ENCODE measurements at regions not wholly inside any gene's neighbourhood (a gene's known extent, or its start where the extent isn't known, plus 50 kb on each side); places are given as distances from the start of the nearest gene placed in this dataset.

GRCh38 chr5:67639313-67639712, 442.7 kb upstream of the CD180 start:
- TF ChIP-seq POLR2AphosphoS5 (IDR thresholded peaks at IDR 0.05; ENCODE audit: low read depth, low read length), result no peak
- TF ChIP-seq FOXP2 (optimal IDR thresholded peaks at IDR 0.05; ENCODE audit: borderline replicate concordance, extremely low read depth, extremely low read length, insufficient read depth), result no peak
- TF ChIP-seq SIN3A (IDR thresholded peaks at IDR 0.05; ENCODE audit: borderline replicate concordance, insufficient read depth, low read length), result no peak
- no peak for TF ChIP-seq REST (IDR thresholded peaks at IDR 0.05; ENCODE audit: insufficient read depth in 1 of 2, low read depth in 2 of 2, low read length in 2 of 2)
- no peak for TF ChIP-seq TAF1 (IDR thresholded peaks at IDR 0.05; ENCODE audit: borderline replicate concordance, insufficient read depth, low read length)

GRCh38 chr5:67636850-67637524, 440.4 kb upstream of the CD180 start:
- TF ChIP-seq FOXP2 (optimal IDR thresholded peaks at IDR 0.05; ENCODE audit: borderline replicate concordance, extremely low read depth, extremely low read length, insufficient read depth), result no peak
- TF ChIP-seq POLR2AphosphoS5 (IDR thresholded peaks at IDR 0.05; ENCODE audit: low read depth, low read length), result no peak
- no peak for TF ChIP-seq SIN3A (IDR thresholded peaks at IDR 0.05; ENCODE audit: borderline replicate concordance, insufficient read depth, low read length)
- TF ChIP-seq REST (IDR thresholded peaks at IDR 0.05; ENCODE audit: insufficient read depth in 1 of 2, low read depth in 2 of 2, low read length in 2 of 2), result no peak
- TF ChIP-seq TAF1 (IDR thresholded peaks at IDR 0.05; ENCODE audit: borderline replicate concordance, insufficient read depth, low read length), result no peak

GRCh38 chr5:67636091-67636490, 439.5 kb upstream of the CD180 start:
- no peak for TF ChIP-seq REST (IDR thresholded peaks at IDR 0.05; ENCODE audit: insufficient read depth in 1 of 2, low read depth in 2 of 2, low read length in 2 of 2)
- TF ChIP-seq SIN3A (IDR thresholded peaks at IDR 0.05; ENCODE audit: borderline replicate concordance, insufficient read depth, low read length), result no peak
- no peak for TF ChIP-seq POLR2AphosphoS5 (IDR thresholded peaks at IDR 0.05; ENCODE audit: low read depth, low read length)
- no peak for TF ChIP-seq FOXP2 (optimal IDR thresholded peaks at IDR 0.05; ENCODE audit: borderline replicate concordance, extremely low read depth, extremely low read length, insufficient read depth)
- TF ChIP-seq TAF1 (IDR thresholded peaks at IDR 0.05; ENCODE audit: borderline replicate concordance, insufficient read depth, low read length), result no peak

GRCh38 chr5:67623078-67623477, 426.5 kb upstream of the CD180 start:
- TF ChIP-seq TAF1 (IDR thresholded peaks at IDR 0.05; ENCODE audit: borderline replicate concordance, insufficient read depth, low read length), result no peak
- no peak for TF ChIP-seq POLR2AphosphoS5 (IDR thresholded peaks at IDR 0.05; ENCODE audit: low read depth, low read length)
- no peak for TF ChIP-seq FOXP2 (optimal IDR thresholded peaks at IDR 0.05; ENCODE audit: borderline replicate concordance, extremely low read depth, extremely low read length, insufficient read depth)
- TF ChIP-seq REST (IDR thresholded peaks at IDR 0.05; ENCODE audit: insufficient read depth in 1 of 2, low read depth in 2 of 2, low read length in 2 of 2), result no peak
- TF ChIP-seq SIN3A (IDR thresholded peaks at IDR 0.05; ENCODE audit: borderline replicate concordance, insufficient read depth, low read length), result no peak

All from PFSK-1 (cell line).